HEK293 (cell line): ENCODE measurements at regions not wholly inside any gene's neighbourhood (a gene's known extent, or its start where the extent isn't known, plus 50 kb on each side); places are given as distances from the start of the nearest gene placed in this dataset.

Source experiments
- CTCF ChIA-PET: fragments of 350-600 bp; formaldehyde crosslinking; extraction: SDS; loops from one replicate; lab custom pipeline; 2021; ENCODE audit warnings: antibody characterized with exemption; lab: Yijun Ruan, JAX
- POLR2A ChIA-PET: fragments of 300-600 bp; formaldehyde crosslinking; extraction: SDS; loops from one replicate; lab custom pipeline; 2020; ENCODE audit warnings: antibody characterized with exemption, inconsistent platforms; lab: Yijun Ruan, JAX
- H3K27ac ChIP-seq: fragments of 200-500 bp; sonication (Bioruptor generic); 2 replicates; pipeline ENCODE4 v1.5.1; 2014; ENCODE audit warnings: low read depth, low read length, control low read depth, inconsistent platforms; ENCODE audit errors: extremely low read depth
- H3K36me3 ChIP-seq, 2 experiments: fragments of 200-500 bp in 1 of 2; sonication (Bioruptor generic) in 1 of 2; 1 replicate in 1 of 2; 2 replicates in 1 of 2; pipeline ENCODE4 v1.5.1; 2014 to 2017; ENCODE audit warnings: inconsistent platforms in 2 of 2, low read length in 2 of 2; ENCODE audit not compliant: control insufficient read depth in 2 of 2, insufficient read depth in 1 of 2
- H3K4me1 ChIP-seq: fragments of 200-500 bp; sonication (Bioruptor generic); 2 replicates; pipeline ENCODE4 v1.5.1; 2014; ENCODE audit warnings: mild to moderate bottlenecking, low read length, inconsistent platforms; ENCODE audit not compliant: control insufficient read depth, insufficient read depth
- H3K4me3 ChIP-seq: 2 replicates; pipeline ENCODE4 v1.5.1; 2011; ENCODE audit warnings: low read depth, mild to moderate bottlenecking, control low read depth, low read length, moderate library complexity
- H3K9me3 ChIP-seq: fragments of 200-500 bp; sonication (Bioruptor generic); 2 replicates; pipeline ENCODE4 v1.5.1; 2014; ENCODE audit warnings: low read depth, low read length, inconsistent platforms; ENCODE audit not compliant: control insufficient read depth, insufficient read depth
- AEBP2 ChIP-seq: fragments of 450-650 bp; formaldehyde crosslinking; IDR thresholded peaks from 2 replicates; pipeline ENCODE4 v1.5.1; 2016; ENCODE audit warnings: missing biosample characterization, missing genetic modification characterization, borderline replicate concordance
- GLIS2 ChIP-seq: fragments of 450-650 bp; formaldehyde crosslinking; IDR thresholded peaks from 2 replicates; pipeline ENCODE4 v1.5.1; 2016; ENCODE audit warnings: missing biosample characterization, missing genetic modification characterization
- REPIN1 ChIP-seq: fragments of 450-650 bp; formaldehyde crosslinking; IDR thresholded peaks from 2 replicates; pipeline ENCODE4 v1.5.1; 2017; ENCODE audit warnings: missing biosample characterization, missing genetic modification characterization, low read depth
- ZBTB10 ChIP-seq: fragments of 450-650 bp; formaldehyde crosslinking; IDR thresholded peaks from 2 replicates; pipeline ENCODE4 v1.5.1; 2016; ENCODE audit warnings: missing biosample characterization, missing genetic modification characterization
- ZBTB21 ChIP-seq: fragments of 450-650 bp; formaldehyde crosslinking; IDR thresholded peaks from 2 replicates; pipeline ENCODE4 v1.5.1; 2017; ENCODE audit warnings: missing biosample characterization, missing genetic modification characterization
- ZFP69B ChIP-seq: fragments of 450-650 bp; formaldehyde crosslinking; IDR thresholded peaks from 2 replicates; pipeline ENCODE4 v1.5.1; 2016; ENCODE audit warnings: missing biosample characterization, missing genetic modification characterization
- ZNF221 ChIP-seq: fragments of 450-650 bp; formaldehyde crosslinking; IDR thresholded peaks from 2 replicates; pipeline ENCODE4 v1.5.1; 2017; ENCODE audit warnings: missing biosample characterization, missing genetic modification characterization, borderline replicate concordance
- ZNF335 ChIP-seq: fragments of 450-650 bp; formaldehyde crosslinking; conservative IDR thresholded peaks from 2 replicates; pipeline ENCODE4 v1.5.1; 2016; ENCODE audit warnings: missing biosample characterization, missing genetic modification characterization
- ZNF391 ChIP-seq: fragments of 450-650 bp; formaldehyde crosslinking; IDR thresholded peaks from 2 replicates; pipeline ENCODE4 v1.5.1; 2016; ENCODE audit warnings: low read depth, missing biosample characterization, missing genetic modification characterization, borderline replicate concordance
- ZNF398 ChIP-seq: fragments of 450-650 bp; formaldehyde crosslinking; IDR thresholded peaks from 2 replicates; pipeline ENCODE4 v1.5.1; 2017; ENCODE audit warnings: missing biosample characterization, missing genetic modification characterization
- ZNF518A ChIP-seq: fragments of 450-650 bp; formaldehyde crosslinking; conservative IDR thresholded peaks from 2 replicates; pipeline ENCODE4 v1.5.1; 2016; ENCODE audit warnings: low read depth, missing biosample characterization, missing genetic modification characterization
- ZNF558 ChIP-seq: fragments of 450-650 bp; formaldehyde crosslinking; IDR thresholded peaks from 2 replicates; pipeline ENCODE4 v1.5.1; 2016; ENCODE audit warnings: missing biosample characterization, missing genetic modification characterization
- ZNF645 ChIP-seq: fragments of 450-650 bp; formaldehyde crosslinking; IDR thresholded peaks from 2 replicates; pipeline ENCODE4; 2016; ENCODE audit warnings: missing biosample characterization, missing genetic modification characterization

GRCh38 chr18:64979791-64980190, 771.0 kb upstream of the CDH7 start (continued):
- TF ChIP-seq ZNF518A (no peak), ZNF558 (tag by site-specific recombination) (no peak), AEBP2 (tag by site-specific recombination) (no peak), ZNF645 (tag by site-specific recombination) (no peak), ZNF391 (no peak)

GRCh38 chr18:64974391-64975125, 776.3 kb upstream of the CDH7 start:
- TF ChIP-seq REPIN1 (tag by site-specific recombination) (no peak), GLIS2 (tag by site-specific recombination) (no peak), ZBTB21 (no peak), ZBTB10 (no peak), ZNF221 (tag by site-specific recombination) (no peak), ZFP69B (tag by site-specific recombination) (no peak), ZNF398 (tag by site-specific recombination) (no peak), ZNF335 (no peak)
- Histone ChIP-seq H3K36me3 (no peaks in the 10 kb centered on the region), H3K9me3 (no peaks in the 10 kb centered on the region), H3K4me3 (no peak overlapping the region), H3K27ac (no peak overlapping the region), H3K4me1 (no peaks in the 10 kb centered on the region)
- CTCF ChIA-PET, result interaction anchor here (0.8 to 1.1 kb wide), 3 partner anchors 27 to 90 kb away, joined by 3 to 4 read pairs (median 3); no protein-coding TSS in a partner anchor
- POLR2A ChIA-PET, result no interaction called here
